GM19397 (cell line): ENCODE measurements at regions not wholly inside any gene's neighbourhood (a gene's known extent, or its start where the extent isn't known, plus 50 kb on each side); places are given as distances from the start of the nearest gene placed in this dataset.

Experiments used
- ATAC-seq: cut with Tn5 transposase; IDR thresholded peaks from one replicate; pipeline ENCODE4 v1.9.1; 2021; ENCODE audit warnings: mild to moderate bottlenecking, moderate library complexity; ENCODE audit not compliant: unreplicated experiment

GRCh38 chr3:30201715-30202114 lies 404.7 kb upstream of the TGFBR2 start:
- ATAC-seq = no peak

GRCh38 chr3:30203301-30203700 lies 403.1 kb upstream of the TGFBR2 start:
- ATAC-seq = no peak

- ATAC-seq = no peak
Observed at GRCh38 chr3:30204126-30204525, 402.3 kb upstream of the TGFBR2 start.

DNA sequence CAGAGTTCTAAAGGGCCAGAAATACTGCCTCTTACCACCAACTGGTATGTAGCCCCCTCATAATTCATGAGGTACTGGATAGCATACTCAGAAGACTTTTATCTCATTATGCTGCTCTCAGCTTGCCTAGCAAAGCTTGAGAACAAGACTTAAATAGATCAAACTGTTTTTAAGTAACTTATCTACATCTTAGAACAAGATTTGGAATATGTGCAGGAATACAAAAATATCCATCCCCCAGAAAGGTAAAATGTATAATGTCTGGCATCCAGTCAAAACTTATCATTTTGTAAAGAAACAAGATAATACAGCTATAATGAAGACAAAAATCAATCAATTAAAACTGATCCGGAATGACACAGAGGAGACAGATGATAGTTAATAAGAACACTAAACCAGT lies 400.4 kb upstream of the TGFBR2 start:
- no peak for ATAC-seq

DNA sequence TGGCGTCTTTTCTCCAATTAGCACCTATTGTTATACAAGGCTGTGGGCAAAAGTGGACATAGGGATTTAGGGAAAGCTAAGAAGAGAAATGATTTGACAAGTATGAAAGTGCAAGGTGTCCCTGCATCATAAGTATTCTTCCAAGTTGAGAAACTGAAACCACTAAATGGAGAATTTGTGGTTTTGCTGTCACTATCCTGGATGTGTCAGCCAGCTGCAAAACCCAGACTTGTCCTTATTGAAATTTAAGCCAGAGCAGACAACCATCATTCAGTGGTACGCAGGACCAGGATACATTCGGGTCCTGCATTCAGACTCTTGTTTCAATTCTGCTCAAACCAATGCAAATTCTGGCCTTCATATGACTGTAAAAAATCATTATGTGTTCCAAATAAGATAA lies 384.8 kb upstream of the TGFBR2 start:
- no peak for ATAC-seq

DNA sequence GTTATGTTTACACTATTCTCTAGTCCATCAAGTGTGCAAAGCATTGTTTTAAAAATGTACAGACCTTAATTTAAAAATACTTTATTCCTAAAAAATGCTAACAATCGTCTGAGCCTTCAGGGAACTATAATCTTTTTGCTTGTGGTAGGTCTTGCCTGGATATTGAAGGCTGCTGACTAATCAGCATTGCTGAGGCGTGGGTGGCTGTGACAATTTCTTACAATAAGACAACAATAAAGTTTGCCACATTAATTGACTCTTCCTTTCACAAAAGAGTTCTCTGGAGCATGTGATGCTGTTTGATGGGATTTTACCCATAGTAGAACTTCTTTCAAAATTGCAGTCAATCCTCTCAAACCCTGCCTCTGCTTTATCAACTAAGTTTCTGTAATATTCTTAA lies 384.0 kb upstream of the TGFBR2 start:
- ATAC-seq = no peak

GRCh38 chr3:30225021-30225420 lies 381.4 kb upstream of the TGFBR2 start:
- ATAC-seq = no peak

DNA sequence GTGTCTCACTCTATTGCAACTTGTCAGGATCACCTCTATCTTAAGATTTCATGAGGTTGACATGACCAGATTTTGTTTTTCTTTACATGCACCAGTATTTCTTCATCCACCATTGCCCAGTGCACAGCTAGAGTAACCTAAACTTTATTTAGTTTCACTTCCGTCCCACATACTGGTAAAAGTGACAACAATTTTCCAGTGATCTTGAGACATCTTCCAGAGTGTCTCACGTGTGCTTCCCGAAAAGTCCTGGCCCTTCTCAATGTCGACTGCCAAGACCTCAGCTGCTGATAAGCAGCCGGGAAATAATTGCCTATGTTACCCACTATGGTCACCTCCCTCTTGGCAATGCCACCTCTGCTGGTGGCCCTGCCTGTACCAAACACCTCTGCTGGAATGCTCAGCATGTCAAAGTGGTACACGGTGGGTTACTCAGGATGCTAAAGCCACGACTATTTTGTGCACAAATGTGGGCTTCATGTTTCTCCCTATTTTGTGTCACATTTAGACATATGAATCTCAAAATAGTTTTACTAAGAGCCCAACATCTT lies 379.7 kb upstream of the TGFBR2 start:
- ATAC-seq = no peak

DNA sequence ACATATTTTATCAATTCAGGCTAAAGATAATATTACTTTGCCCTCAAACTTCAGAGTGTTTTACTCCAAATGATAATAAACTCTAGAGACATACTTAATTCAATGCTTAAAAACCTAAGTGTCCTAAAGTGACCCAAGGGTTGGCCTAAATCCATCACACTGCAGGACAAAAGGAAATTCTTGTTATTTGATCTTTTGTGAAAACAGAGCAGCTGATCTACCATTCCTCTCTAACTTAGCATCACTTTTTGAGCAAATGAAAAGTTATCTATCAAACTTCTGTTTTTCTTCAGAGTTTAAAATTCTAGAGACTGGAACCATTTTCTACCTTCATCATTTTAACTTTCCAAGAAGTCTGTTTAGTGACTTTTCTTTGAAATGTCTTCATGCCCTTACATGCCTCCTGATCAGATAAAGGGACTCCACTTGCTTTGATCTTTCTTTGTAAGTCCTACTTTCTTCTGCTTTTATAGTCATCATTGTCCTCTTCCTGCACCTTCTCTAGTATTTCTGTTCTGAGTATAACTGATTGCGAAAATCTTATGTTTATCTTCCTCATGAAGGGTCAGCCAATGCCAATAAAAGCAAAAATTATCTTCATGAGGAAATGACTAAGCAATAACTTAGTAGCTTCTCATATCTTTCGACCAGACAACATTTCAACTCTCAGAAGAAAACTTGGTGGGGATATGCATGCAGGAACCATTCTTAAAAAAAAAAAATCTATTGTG lies 378.7 kb upstream of the TGFBR2 start:
- no peak for ATAC-seq

DNA sequence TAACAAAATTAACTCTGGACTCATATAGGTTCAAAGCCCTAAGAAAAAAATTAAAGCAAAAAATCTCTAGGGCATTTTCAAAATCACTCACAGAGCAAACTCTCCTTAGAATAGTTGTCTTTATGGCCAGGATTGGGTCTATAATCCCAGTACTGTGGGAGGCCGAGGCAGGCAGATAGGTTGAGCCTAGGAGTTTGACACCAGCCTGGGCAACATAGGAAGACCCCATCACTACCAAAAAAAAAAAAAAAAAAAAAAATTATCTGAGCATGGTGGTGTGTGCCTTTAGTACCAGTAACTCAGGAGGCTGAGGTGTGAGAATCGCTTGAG lies 378.1 kb upstream of the TGFBR2 start:
- no peak for ATAC-seq

DNA sequence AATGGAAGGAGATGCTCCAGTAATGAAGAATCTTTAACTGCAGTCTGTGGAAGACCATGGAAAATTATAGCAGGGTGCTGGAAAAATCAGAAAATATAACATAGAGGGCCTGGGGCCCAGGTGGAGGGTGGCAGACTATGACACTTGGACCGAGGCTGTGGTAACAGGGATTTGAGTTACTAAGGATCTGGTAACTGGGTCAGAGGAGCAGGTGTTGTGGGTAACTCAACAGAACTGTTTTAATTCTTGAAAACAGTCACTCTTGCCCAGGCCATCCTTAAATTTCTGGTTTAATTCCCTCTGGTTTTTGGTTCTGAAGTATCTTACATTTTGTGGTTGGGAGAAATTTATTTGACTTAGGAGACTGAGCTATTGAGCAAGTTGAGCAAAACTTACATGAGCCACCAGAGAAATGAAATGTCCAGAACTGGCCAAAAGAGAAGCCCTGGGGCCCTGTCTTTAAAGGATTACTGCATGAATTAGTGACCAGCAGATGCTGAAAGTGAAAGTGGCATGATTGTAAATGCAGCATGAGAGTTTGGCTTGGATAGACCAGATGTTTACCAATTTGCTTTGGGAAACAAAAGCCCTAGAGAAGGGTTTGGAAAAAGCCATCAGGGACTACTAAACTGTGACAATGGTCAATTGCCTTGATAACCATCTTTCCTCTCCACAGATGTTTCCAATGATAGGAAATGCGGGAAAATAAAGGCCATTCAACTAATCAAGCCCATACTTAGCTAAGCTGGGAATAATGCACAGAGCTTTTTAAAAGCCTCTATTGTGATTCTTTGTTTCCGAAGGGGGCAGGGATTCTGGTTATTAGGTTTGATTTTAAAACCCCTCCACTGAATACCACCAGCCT lies 374.9 kb upstream of the TGFBR2 start:
- no peak for ATAC-seq

DNA sequence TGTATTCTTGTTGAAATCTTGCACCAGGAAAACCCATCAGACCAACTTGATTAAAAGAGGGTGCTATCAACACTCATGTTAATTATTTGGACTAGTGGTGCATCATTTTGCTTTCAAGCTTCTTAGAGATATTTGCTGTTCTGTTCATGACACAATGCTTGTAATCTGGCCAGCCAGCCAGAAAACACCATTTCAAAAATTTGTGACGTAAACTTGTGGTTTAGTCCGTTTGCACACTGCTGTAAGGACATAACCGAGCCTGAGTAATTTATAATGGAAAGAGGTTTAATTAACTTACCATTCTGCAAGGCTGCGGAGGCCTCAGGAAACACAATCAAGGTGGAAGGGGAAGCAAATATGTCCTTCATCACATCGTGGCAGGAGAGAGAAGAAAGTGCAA lies 374.3 kb upstream of the TGFBR2 start:
- ATAC-seq = no peak

- no peak for ATAC-seq
Observed at GRCh38 chr3:30233913-30234646, 372.3 kb upstream of the TGFBR2 start.

DNA sequence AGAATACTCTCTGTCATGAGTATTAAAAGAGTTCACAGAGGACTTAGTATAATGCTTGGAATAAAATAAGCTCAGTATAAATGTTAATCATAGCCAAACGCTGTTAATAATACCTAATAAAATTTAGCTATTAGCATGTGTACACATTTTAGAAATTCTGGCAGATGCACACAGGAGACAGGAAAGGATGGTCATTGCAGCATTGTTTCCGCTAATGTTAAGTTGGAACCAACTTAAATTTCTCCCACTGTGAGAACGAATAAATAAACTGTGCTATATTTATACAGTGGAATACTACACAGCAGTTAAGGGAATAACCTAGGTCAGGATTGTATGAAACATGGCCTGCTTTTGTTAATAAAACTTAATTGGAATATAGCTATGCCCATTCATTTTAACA lies 370.4 kb upstream of the TGFBR2 start:
- no peak for ATAC-seq

DNA sequence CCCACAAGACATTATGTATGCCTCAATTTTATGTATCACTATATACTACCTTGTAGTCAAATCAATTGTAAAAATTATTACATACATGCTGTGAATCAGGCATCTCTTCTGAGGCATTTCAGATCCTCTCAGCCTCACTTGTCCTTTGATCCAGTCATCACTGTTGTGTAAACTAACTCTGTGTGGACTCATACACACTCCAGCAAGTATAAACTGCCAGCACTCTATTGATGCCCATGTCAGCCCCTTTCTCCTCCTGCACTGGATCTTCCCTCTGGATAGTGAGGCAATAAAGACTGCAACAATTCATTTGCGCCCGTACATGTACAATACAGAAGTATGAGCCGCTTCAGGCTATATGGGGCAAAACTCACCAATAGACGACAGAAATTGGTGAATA lies 364.7 kb upstream of the TGFBR2 start:
- ATAC-seq = no peak

- no peak for ATAC-seq
Observed at GRCh38 chr3:30245858-30246622, 360.4 kb upstream of the TGFBR2 start.

DNA sequence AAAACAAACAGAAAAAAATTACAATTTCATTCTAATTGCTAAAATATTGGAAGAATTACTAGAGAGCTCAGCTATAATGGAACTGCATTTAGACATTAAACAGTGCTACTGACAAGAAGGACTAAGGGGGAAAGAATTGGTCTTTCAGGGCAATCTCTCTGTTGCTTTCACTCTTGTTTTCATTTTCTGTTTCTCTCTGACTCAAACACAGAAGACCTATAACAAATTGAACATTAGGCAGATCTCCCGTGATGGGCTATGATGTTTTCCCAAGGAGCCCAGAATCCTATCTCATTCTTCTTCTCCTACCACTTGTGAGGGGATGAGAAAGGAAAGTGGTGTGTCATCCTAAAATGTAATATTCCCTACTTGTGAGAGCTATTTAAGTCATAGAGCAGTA lies 358.0 kb upstream of the TGFBR2 start:
- peak; percentile 53 for ATAC-seq

DNA sequence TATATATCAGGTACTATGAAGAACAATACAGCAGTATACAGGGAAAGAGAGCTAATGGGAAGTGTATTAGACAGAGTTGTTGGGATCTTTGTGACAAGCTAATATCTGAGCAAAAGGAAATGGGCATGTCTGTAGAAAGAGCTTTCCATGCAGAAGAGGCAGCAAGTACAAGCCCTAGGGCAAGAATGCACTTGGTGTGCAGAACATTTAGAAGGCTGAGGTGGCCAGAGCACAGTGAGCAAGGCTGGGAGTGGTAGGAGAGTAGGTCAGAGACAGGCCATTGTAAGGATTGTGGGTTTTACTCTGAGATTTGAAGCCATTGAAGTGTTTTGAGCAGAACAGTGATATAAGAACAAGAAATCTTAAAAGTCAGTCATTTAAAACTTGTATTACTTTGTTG lies 353.9 kb upstream of the TGFBR2 start:
- no peak for ATAC-seq

DNA sequence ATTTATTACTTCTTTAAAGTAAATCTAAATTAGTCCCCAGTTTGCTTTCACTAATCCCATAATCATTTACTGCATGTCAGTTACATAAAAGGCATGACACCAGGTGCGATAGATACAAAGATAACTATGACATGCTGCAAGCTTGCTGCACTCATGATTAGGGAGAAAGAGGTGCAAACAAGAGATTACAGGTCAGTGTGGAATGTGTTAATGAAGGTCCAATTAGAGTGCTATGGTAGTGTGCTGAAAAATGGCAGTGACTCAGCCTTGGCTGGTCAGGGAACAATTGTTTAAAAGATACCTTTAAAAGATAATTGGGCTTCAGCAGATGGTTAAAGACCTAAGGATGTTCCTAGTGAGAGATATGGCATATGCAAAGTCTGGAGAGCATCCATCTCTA lies 352.6 kb upstream of the TGFBR2 start:
- no peak for ATAC-seq

DNA sequence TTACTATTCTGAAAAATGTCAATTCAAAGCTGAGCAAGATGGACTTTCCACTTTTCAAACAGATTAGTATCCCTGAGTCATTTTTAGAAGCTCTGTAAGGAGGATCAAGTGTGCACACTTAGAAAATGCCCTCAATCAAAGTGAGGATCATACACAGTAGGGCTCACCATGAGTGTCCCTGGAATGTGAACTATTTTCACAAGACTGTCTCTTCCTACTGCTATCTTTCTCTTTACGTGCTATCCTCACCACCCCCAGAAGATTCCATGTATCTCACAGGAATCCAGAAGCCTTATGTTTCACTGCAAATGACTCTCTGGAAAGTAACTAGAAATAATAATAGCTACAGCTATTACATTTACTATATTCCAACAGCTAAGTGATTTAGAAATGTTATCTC lies 349.9 kb upstream of the TGFBR2 start:
- ATAC-seq = no peak
